B cell (primary cell): ENCODE measurements at regions not wholly inside any gene's neighbourhood (a gene's known extent, or its start where the extent isn't known, plus 50 kb on each side); places are given as distances from the start of the nearest gene placed in this dataset.

Source experiments
- ATAC-seq: fragments of 200-7000 bp; cut with Tn5 transposase; one replicate; pipeline ENCODE4 v1.10.0; 2021; ENCODE audit warnings: low read depth, mild to moderate bottlenecking, moderate number of reproducible peaks, moderate library complexity
- CTCF ChIA-PET: fragments of 350-600 bp; sonication (Branson Sonifier 250); formaldehyde crosslinking; loops from one replicate; lab custom pipeline; 2021; ENCODE audit warnings: antibody characterized with exemption, inconsistent platforms; lab: Charles Lee
- POLR2A ChIA-PET: fragments of 350-600 bp; sonication (Branson Sonifier 250); formaldehyde crosslinking; loops from one replicate; lab custom pipeline; 2021; ENCODE audit warnings: antibody characterized with exemption; lab: Charles Lee
- DNase-seq: peaks from one replicate; pipeline ENCODE4 v3.0.0; 2013
- H2AFZ ChIP-seq: 2 replicates; pipeline ENCODE4 v1.6.1; 2012; ENCODE audit warnings: mild to moderate bottlenecking, low read depth, low read length; ENCODE audit not compliant: insufficient read depth, poor library complexity, severe bottlenecking
- H3K27ac ChIP-seq, 2 donors: 1 replicate in 1 of 2; 2 replicates in 1 of 2; pipeline ENCODE4 v1.5.1; 2012 to 2013; ENCODE audit warnings: low read length in 2 of 2, mild to moderate bottlenecking in 2 of 2, moderate library complexity in 1 of 2
- H3K27me3 ChIP-seq, 4 experiments: fragments of 200-600 bp in 1 of 4; sonication (generic) in 1 of 4; replicated peaks in 1 of 4; 1 replicate in 2 of 4; 2 replicates in 2 of 4; pipeline versions ENCODE4 v1.6.1 to v1.7.0; 2013 to 2016; ENCODE audit warnings: low read length in 3 of 4, mild to moderate bottlenecking in 2 of 4, mixed read lengths in 1 of 4, moderate library complexity in 1 of 4; ENCODE audit not compliant: insufficient read depth in 4 of 4, control insufficient read depth in 3 of 4; ENCODE audit errors: control extremely low read depth in 1 of 4
- H3K36me3 ChIP-seq, 2 experiments: replicated peaks in 1 of 2; 1 replicate in 1 of 2; 2 replicates in 1 of 2; pipeline versions ENCODE4 v1.6.1 to v1.7.1; 2013; ENCODE audit warnings: low read length in 1 of 2; ENCODE audit not compliant: insufficient read depth in 2 of 2, control insufficient read depth in 1 of 2; ENCODE audit errors: control extremely low read depth in 1 of 2, extremely low read depth in 1 of 2
- H3K4me1 ChIP-seq, 2 donors: fragments of 200-600 bp in 1 of 2; sonication (generic) in 1 of 2; 1 replicate in 1 of 2; 2 replicates in 1 of 2; pipeline versions ENCODE4 v1.5.1 to v1.6.1; 2013 to 2017; ENCODE audit warnings: low read length in 2 of 2; ENCODE audit not compliant: control insufficient read depth in 2 of 2, insufficient read depth in 2 of 2
- H3K4me2 ChIP-seq: replicated peaks from 2 replicates; pipeline ENCODE3; 2012; ENCODE audit warnings: mild to moderate bottlenecking, low read depth, low read length; ENCODE audit not compliant: poor library complexity, severe bottlenecking
- H3K4me3 ChIP-seq, 5 experiments: fragments of 200-600 bp in 1 of 5; sonication (generic) in 1 of 5; 1 replicate in 3 of 5; 2 replicates in 2 of 5; pipeline versions ENCODE4 v1.5.1 to v1.7.0; 2011 to 2016; ENCODE audit warnings: low read length in 4 of 5, mild to moderate bottlenecking in 4 of 5, low read depth in 2 of 5, control low read depth in 1 of 5, moderate library complexity in 1 of 5; ENCODE audit not compliant: insufficient read depth in 1 of 5; ENCODE audit errors: control extremely low read depth in 1 of 5, extremely low read depth in 1 of 5
- H3K79me2 ChIP-seq: fragments of 200-600 bp; sonication (generic); one replicate; pipeline ENCODE4 v1.6.0; 2016; ENCODE audit warnings: low read length; ENCODE audit not compliant: control insufficient read depth, insufficient read depth
- H3K9ac ChIP-seq: fragments of 200-600 bp; sonication (generic); 2 replicates; pipeline ENCODE4 v1.6.1; 2017; ENCODE audit warnings: mild to moderate bottlenecking, low read length, moderate library complexity
- H3K9me3 ChIP-seq, 3 donors: one replicate each; pipeline versions ENCODE4 v1.6.1 to v1.7.1; 2013; ENCODE audit warnings: low read length in 2 of 3; ENCODE audit not compliant: control insufficient read depth in 2 of 3, insufficient read depth in 1 of 3; ENCODE audit errors: control extremely low read depth in 1 of 3
- H4K20me1 ChIP-seq: 2 replicates; pipeline ENCODE4 v1.6.0; 2012; ENCODE audit warnings: mild to moderate bottlenecking, low read length; ENCODE audit not compliant: insufficient read depth, control insufficient read depth, poor library complexity, severe bottlenecking
- H3K27ac Mint-ChIP-seq: one replicate; pipeline ENCODE4 v1.8.0; 2021; ENCODE audit warnings: mixed read lengths
- H3K27me3 Mint-ChIP-seq: one replicate; pipeline ENCODE4 v1.8.0; 2021; ENCODE audit warnings: mixed read lengths
- H3K4me1 Mint-ChIP-seq: one replicate; pipeline ENCODE4 v1.8.0; 2021; ENCODE audit warnings: mixed read lengths
- H3K4me3 Mint-ChIP-seq: one replicate; pipeline ENCODE4 v1.8.0; 2021; ENCODE audit warnings: mixed read lengths
- H3K9me3 Mint-ChIP-seq: one replicate; pipeline ENCODE4 v1.8.0; 2022; ENCODE audit warnings: mixed read lengths; ENCODE audit not compliant: insufficient read depth
- EZH2 ChIP-seq: IDR thresholded peaks from 2 replicates; pipeline ENCODE4 v1.6.1; 2012; ENCODE audit warnings: borderline replicate concordance, low read depth, mild to moderate bottlenecking, moderate library complexity, low read length; ENCODE audit not compliant: insufficient read depth, poor library complexity, severe bottlenecking
- WGBS: methylation state at CpG from one replicate; pipeline ENCODE4 v1.1.5; 2013; ENCODE audit warnings: missing lambda C conversion rate; ENCODE audit not compliant: insufficient coverage; 5-methylcytosine and 5-hydroxymethylcytosine counted together
- intact Hi-C: fragments of 100-400 bp; cut with micrococcal nuclease; formaldehyde crosslinking; loops from one replicate; pipeline ENCODE4 v1.10.0; 2022
- TF ChIP-seq, protein P1 (sequence below): fragments of 200-600 bp; IDR thresholded peaks from one replicate; pipeline ENCODE4 v1.8.0; 2022; ENCODE audit warnings: antibody characterized with exemption, mild to moderate bottlenecking

DNA sequence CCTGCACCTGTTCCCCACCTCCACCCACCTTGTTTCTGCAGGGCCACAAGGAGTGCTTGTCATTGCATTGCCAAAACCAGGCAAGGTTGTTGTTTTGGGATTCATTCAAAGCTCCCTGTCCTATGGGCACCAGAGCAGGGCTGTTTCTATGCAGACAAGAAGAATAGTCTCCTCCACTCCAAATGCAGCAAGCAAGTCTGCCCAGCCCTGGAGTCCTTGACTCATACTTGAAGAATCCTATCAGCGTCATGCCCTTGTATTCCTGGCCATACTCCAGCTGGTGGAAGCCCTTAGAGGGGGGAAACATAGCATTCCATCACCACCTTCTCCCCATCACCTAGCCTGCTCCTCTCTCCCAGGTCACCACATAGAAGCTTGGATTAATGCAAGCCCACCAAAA lies 145.3 kb upstream of the ECI2 start:
- no peak overlapping the region for H3K4me2 ChIP-seq
- H3K4me3 ChIP-seq = no peak overlapping the region
- peaks cover 0 to 25% (median 6%) of the 10 kb centered on the region in 4 experiments for H3K27me3 ChIP-seq
- no peak overlapping the region for H3K27ac ChIP-seq
- ChIA-PET CTCF (interaction anchor here (0.7 to 4.8 kb wide), 5 partner anchors 10 to 655 kb away, joined by 3 to 36 read pairs (median 6); no protein-coding TSS in a partner anchor), POLR2A (no interaction called here)
- H3K36me3 ChIP-seq = no peaks in the 10 kb centered on the region
- peaks cover 12% of the 10 kb centered on the region for H3K4me1 Mint-ChIP-seq
- no peak overlapping the region for H3K27ac Mint-ChIP-seq
- TF ChIP-seq, protein P1, sequence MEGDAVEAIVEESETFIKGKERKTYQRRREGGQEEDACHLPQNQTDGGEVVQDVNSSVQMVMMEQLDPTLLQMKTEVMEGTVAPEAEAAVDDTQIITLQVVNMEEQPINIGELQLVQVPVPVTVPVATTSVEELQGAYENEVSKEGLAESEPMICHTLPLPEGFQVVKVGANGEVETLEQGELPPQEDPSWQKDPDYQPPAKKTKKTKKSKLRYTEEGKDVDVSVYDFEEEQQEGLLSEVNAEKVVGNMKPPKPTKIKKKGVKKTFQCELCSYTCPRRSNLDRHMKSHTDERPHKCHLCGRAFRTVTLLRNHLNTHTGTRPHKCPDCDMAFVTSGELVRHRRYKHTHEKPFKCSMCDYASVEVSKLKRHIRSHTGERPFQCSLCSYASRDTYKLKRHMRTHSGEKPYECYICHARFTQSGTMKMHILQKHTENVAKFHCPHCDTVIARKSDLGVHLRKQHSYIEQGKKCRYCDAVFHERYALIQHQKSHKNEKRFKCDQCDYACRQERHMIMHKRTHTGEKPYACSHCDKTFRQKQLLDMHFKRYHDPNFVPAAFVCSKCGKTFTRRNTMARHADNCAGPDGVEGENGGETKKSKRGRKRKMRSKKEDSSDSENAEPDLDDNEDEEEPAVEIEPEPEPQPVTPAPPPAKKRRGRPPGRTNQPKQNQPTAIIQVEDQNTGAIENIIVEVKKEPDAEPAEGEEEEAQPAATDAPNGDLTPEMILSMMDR = no peak
- TF ChIP-seq EZH2 = no peak
- no peak overlapping the region for H3K9ac ChIP-seq
- H4K20me1 ChIP-seq = no peaks in the 10 kb centered on the region
- ATAC-seq = no peak
- H3K4me3 Mint-ChIP-seq = no peak overlapping the region
- H3K9me3 Mint-ChIP-seq = no peaks in the 10 kb centered on the region
- peaks cover 9 to 16% of the 10 kb centered on the region in 2 donors for H3K4me1 ChIP-seq
- H3K9me3 ChIP-seq = no peaks in the 10 kb centered on the region
- WGBS = 100% methylated on average over 1 of the region's 1 CpG
- no peaks in the 10 kb centered on the region for H3K79me2 ChIP-seq
- intact Hi-C loops = loop anchor here (5.0 kb wide), 1 partner anchor 497 kb away; the partner anchor contains the start of gene CDYL
- H3K27me3 Mint-ChIP-seq = peaks cover 13% of the 10 kb centered on the region
- DNase-seq = peak; percentile 8
- no peak overlapping the region for H2AFZ ChIP-seq

- H3K27me3 ChIP-seq = peaks cover 0 to 25% (median 6%) of the 10 kb centered on the region in 4 experiments
- ChIA-PET CTCF (interaction anchor here (0.7 to 4.8 kb wide), 5 partner anchors 9 to 656 kb away, joined by 3 to 36 read pairs (median 6); no protein-coding TSS in a partner anchor), POLR2A (no interaction called here)
- no peak overlapping the region for H3K4me2 ChIP-seq
- H3K27ac ChIP-seq = no peak overlapping the region
- Mint-ChIP-seq H3K4me3 (no peak overlapping the region), H3K27me3 (peaks cover 13% of the 10 kb centered on the region), H3K27ac (no peak overlapping the region), H3K9me3 (no peaks in the 10 kb centered on the region), H3K4me1 (peaks cover 12% of the 10 kb centered on the region)
- 93% methylated on average over 4 of the region's 7 CpGs for WGBS
- no peaks in the 10 kb centered on the region for H3K36me3 ChIP-seq
- peaks cover 9 to 16% of the 10 kb centered on the region in 2 donors for H3K4me1 ChIP-seq
- H3K9me3 ChIP-seq = no peaks in the 10 kb centered on the region
- H4K20me1 ChIP-seq = no peaks in the 10 kb centered on the region
- no peak overlapping the region for H3K9ac ChIP-seq
- TF ChIP-seq, protein P1 = no peak
- no peak for TF ChIP-seq EZH2
- H2AFZ ChIP-seq = no peak overlapping the region
- no peak overlapping the region for H3K4me3 ChIP-seq
- no peak for DNase-seq
- ATAC-seq = no peak
- no peaks in the 10 kb centered on the region for H3K79me2 ChIP-seq
- intact Hi-C loops = loop anchor here (5.0 kb wide), 1 partner anchor 497 kb away; the partner anchor contains the start of gene CDYL
Observed at GRCh38 chr6:4280031-4280430, 144.7 kb upstream of the ECI2 start.
